Large intestine (tissue), 3 donors: ENCODE measurements at regions not wholly inside any gene's neighbourhood (a gene's known extent, or its start where the extent isn't known, plus 50 kb on each side); places are given as distances from the start of the nearest gene placed in this dataset.

Source experiments
- DNase-seq, 2 donors: peaks; one replicate each; pipeline versions ENCODE4 v3.0.0 to v3.0.0-alpha.2; 2013
- H3K27ac ChIP-seq: one replicate; pipeline ENCODE4 v1.5.1; 2013; ENCODE audit warnings: low read length
- H3K27me3 ChIP-seq: 2 replicates; pipeline ENCODE4 v1.6.1; 2013; ENCODE audit warnings: low read length; ENCODE audit not compliant: control insufficient read depth, insufficient read depth
- H3K36me3 ChIP-seq: 2 replicates; pipeline ENCODE4 v1.6.1; 2013; ENCODE audit warnings: low read length; ENCODE audit not compliant: control insufficient read depth, insufficient read depth
- H3K4me1 ChIP-seq: one replicate; pipeline ENCODE4 v1.6.1; 2013; ENCODE audit warnings: low read length; ENCODE audit not compliant: control insufficient read depth, insufficient read depth
- H3K4me3 ChIP-seq: one replicate; pipeline ENCODE4 v1.5.1; 2013; ENCODE audit warnings: low read length
- H3K9me3 ChIP-seq: one replicate; pipeline ENCODE4 v1.6.1; 2013; ENCODE audit warnings: mild to moderate bottlenecking, low read depth, low read length, moderate library complexity; ENCODE audit not compliant: control insufficient read depth
- WGBS: methylation state at CpG from one replicate; pipeline ENCODE4 v1.1.5; 2013; ENCODE audit warnings: low lambda C conversion rate; ENCODE audit not compliant: insufficient coverage; 5-methylcytosine and 5-hydroxymethylcytosine counted together

DNA sequence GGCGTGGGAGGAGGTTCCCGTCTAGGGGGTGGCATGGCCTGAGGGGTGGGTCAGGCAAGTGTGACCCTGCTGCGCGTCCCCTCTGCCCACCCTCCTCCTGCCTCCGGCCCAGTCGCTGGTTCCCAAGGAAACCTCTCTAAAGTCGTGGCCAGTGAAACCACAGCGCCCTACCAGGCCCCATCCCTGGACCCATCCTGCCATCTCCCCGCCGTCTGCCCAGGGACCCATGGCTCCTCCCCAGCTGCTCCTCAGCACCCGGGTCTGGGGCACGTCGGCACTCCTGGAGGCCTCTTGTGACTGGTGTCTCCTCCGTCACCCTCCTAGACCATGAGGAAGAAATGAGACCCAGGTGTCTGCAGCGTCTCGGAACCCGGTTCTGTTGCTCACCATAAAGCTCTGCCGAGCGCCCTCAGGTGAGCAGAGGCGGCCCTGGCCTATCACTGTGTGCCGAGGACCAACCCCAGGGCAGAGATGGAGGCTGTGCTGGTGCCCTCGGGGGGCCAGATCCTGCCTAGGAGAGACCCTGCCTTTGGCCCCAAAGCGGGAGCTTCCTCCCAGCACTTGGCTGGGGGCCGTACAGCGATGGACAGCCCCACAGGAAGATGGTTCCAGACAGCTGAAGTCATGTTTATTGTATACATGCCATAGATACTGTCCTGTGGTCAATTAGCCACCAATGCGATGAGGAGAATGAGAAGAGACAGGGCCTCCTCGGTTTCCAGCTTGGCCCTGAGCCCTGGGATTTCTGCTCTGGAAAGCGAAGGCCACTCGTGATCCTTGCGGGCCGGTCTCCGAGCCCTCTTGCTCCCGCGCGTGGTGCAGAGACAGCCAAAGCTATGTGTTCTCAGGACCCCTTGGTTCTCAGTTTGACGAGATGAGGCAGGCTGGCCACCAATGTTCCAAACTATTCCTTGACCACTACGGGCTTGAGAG is 222.5 kb upstream of the RTL1 start:
- Histone ChIP-seq H3K9me3 (no peaks in the 10 kb centered on the region), H3K27ac (no peak overlapping the region), H3K4me3 (no peak overlapping the region), H3K27me3 (peaks cover 9% of the 10 kb centered on the region), H3K4me1 (peaks cover 5% of the 10 kb centered on the region), H3K36me3 (no peaks in the 10 kb centered on the region)
- DNase-seq: peak in 1 of 2 donors; percentile 28
- WGBS: no CpG with 5 or more reads among the region's 37 CpGs

DNA sequence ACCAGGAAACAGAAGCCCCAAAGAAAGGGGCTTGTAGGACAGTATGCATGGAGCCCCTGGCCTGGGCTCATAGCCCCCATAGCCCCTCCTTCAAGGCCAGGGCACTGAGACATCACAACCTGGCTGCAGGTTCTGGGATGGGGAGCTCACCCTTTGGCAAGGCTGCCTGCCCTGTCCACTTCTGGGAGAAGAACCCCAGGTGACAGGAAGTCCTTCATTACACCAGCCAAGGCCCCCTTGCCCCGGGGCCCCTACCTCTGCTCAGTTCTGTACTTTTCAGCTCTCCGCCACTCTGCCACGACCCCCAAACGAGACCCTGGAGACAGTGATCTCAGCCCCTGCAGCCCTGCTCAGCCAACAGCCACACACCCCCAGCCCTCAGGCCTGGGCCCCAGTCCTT is 223.2 kb upstream of the RTL1 start:
- Histone ChIP-seq H3K36me3 (no peaks in the 10 kb centered on the region), H3K27ac (no peak overlapping the region), H3K9me3 (no peaks in the 10 kb centered on the region), H3K4me1 (peaks cover 5% of the 10 kb centered on the region), H3K27me3 (peaks cover 10% of the 10 kb centered on the region), H3K4me3 (no peak overlapping the region)
- no CpG with 5 or more reads among the region's 4 CpGs for WGBS
- no peak for DNase-seq

DNA sequence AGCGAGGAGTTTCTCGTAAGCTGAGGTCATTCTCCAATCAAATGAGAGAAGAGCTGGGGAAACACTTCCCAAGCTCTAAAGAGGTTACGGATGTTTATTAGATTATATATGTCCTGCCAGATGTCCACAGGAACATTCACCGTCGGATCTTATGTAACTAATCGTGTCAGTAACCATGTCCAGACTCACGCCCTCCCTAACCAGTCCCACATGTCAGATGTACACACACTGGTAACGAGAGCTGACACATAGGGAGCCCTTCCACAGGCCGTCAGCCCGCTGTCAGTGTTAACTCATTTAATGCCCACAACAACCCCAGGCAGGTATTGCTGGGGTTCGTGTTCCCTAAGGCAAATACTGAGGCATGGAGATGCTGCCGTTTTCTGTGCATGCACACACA is 223.7 kb upstream of the RTL1 start:
- H3K4me1 ChIP-seq: peaks cover 5% of the 10 kb centered on the region
- H3K27ac ChIP-seq: no peak overlapping the region
- H3K4me3 ChIP-seq: no peak overlapping the region
- no peaks in the 10 kb centered on the region for H3K9me3 ChIP-seq
- peak in 1 of 2 donors; percentile 35 for DNase-seq
- no peaks in the 10 kb centered on the region for H3K36me3 ChIP-seq
- peaks cover 15% of the 10 kb centered on the region for H3K27me3 ChIP-seq
- WGBS: 90% methylated on average over 2 of the region's 12 CpGs

DNA sequence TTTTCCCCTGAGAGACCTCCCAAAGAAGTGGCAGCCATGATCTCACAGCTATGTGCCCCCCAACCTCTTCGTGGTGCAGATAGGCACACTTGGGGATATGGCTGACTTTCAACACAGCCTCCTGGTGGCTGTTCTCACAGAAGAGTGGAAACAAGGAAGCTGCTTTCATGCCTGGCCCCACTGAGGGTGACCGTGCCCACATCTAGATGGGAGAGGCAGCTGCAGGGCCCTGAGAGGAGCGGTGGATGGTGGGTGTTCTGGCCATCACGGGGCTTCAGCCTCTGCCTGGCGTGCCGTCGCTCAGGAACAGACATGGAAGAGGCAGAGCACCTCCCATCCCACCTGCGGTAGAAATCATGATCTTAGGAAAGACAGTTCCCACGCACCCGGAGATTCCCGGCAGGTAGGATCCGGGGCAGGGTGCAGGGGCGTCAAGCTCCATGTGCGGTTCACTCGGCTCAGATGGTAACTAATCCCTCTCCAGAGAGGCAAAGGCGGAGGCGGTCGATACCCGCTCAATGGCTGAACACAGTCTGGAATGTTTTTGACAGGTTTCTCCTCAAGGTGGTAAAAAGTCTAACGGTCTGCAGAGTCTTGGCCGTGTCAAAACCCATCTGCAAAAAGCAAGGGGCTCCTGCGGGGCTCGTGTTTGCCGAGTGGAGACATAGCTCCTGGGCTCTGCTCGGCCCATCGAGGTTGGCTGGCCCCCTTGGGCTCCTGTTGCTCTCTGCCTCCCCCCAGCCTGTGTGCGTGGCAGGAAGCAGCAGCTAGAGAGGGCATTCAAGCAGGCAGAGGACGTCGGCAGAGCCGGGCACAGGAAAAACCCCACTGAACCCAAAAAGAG is 225.2 kb upstream of the RTL1 start:
- Histone ChIP-seq H3K4me3 (no peak overlapping the region), H3K4me1 (peaks cover 5% of the 10 kb centered on the region), H3K27me3 (peaks cover 15% of the 10 kb centered on the region), H3K9me3 (no peaks in the 10 kb centered on the region), H3K36me3 (no peaks in the 10 kb centered on the region), H3K27ac (no peak overlapping the region)
- WGBS: no CpG with 5 or more reads among the region's 30 CpGs
- no peak for DNase-seq

DNA sequence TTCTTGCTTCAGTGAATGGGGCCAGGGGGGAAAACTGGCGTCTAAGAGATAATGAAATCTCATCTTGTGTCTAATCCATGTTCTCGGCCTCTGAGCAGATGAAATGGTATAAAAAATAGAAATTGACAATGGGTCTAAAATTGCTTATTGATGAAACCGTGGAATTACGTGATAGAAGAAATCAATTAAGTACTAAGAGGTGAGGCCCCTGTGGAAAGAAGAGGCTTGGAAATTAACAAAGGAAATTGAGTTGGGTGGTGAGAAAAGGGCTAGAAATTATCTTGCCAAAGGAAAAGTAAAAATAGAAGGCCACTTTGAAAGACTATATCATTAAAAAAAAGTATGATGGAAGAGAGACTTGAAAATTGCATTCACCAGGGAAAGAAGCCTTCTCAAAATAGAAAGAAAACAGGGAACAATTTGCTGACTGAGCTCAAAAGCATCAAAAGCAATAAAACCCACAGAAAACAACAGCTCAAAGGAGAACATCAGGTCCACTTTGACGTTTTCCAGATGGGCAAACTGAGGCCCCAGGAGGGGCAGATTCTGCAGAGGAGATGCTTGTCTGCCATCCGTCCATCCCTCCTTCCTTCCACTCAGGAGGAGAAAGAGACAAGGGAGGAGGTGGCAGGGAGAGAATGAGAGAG is 226.1 kb upstream of the RTL1 start:
- peaks cover 5% of the 10 kb centered on the region for H3K4me1 ChIP-seq
- no peaks in the 10 kb centered on the region for H3K36me3 ChIP-seq
- WGBS: 61% methylated on average over 4 of the region's 6 CpGs
- H3K4me3 ChIP-seq: no peak overlapping the region
- DNase-seq: no peak
- H3K9me3 ChIP-seq: no peaks in the 10 kb centered on the region
- peaks cover 17% of the 10 kb centered on the region for H3K27me3 ChIP-seq
- no peak overlapping the region for H3K27ac ChIP-seq

DNA sequence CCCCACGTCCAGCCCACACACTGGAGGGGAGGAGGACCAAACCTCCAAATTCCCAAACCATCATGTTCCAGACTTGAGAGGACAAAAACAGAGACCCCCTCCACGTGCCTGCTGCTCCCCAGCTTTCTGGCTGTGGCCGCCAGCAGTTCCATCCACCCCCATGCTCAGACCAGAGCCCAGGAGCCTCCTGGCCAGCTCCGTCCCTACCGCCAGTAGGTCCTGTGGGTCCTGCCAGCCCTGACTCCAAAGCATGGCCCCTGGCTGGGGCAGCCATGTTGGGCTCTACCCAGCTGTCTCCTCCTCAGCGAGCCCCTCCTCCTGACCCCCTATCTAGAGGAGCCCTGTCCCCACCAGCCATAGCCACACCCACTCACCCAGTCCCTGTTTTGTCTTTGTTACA is 227.3 kb upstream of the RTL1 start:
- Histone ChIP-seq H3K9me3 (no peaks in the 10 kb centered on the region), H3K36me3 (no peaks in the 10 kb centered on the region), H3K4me1 (peaks cover 5% of the 10 kb centered on the region), H3K27ac (no peak overlapping the region), H3K4me3 (no peak overlapping the region), H3K27me3 (peaks cover 23% of the 10 kb centered on the region)
- no CpG with 5 or more reads among the region's 6 CpGs for WGBS
- DNase-seq: no peak

DNA sequence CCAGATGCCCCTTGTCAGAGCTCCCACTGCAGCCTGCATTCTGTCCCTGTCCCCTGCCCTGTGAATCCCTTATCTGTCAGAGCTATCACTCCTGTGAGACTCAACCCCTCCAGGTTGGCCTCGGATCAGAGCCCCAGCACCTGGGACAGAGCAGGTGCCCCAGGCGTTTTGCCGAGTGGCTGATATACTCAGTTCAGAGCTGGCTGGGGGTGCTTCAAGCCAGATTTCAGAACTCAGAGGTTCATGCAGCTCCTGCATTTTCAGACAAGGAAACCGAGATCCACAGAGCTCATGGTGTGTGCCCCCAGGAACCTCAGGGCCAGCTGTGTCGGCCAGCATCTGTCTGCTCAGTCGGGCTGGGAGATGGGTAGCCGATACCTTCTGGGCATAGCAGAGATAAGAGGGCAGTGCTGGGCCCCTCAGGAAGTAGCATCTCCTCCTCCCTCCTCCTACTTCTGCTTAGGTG is 228.0 kb upstream of the RTL1 start:
- H3K27ac ChIP-seq: no peak overlapping the region
- H3K27me3 ChIP-seq: peaks cover 23% of the 10 kb centered on the region
- H3K4me1 ChIP-seq: peaks cover 3% of the 10 kb centered on the region
- no peak overlapping the region for H3K4me3 ChIP-seq
- DNase-seq: no peak
- H3K36me3 ChIP-seq: no peaks in the 10 kb centered on the region
- no CpG with 5 or more reads among the region's 7 CpGs for WGBS
- H3K9me3 ChIP-seq: no peaks in the 10 kb centered on the region

DNA sequence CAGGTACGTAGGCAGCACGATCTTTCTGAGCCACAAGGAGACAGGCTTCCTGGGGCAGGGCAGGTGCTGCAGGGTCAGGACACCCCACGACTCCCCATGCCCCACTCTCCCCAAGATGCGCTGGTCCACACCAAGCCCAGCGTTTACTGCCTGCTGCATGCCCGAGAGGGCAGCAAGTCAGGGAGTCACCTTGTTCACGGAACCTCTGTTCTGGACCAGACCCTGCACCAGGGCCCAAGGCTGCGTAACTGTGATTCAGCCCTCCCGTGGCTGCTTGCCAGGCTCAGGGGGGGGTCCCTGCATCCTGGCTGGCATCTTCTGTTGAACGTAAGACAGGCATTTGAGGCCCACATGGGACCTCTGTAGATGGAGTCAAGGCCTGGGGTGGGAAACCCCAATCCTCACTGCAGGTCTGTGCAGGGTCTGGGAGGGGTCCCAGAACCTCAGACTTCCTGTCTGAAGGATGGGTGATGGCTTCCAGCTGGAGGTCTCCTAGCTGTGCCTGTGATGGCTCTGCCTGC is 228.6 kb upstream of the RTL1 start:
- WGBS: no CpG with 5 or more reads among the region's 10 CpGs
- Histone ChIP-seq H3K36me3 (no peaks in the 10 kb centered on the region), H3K27ac (no peak overlapping the region), H3K4me1 (no peaks in the 10 kb centered on the region), H3K9me3 (no peaks in the 10 kb centered on the region), H3K4me3 (no peak overlapping the region), H3K27me3 (peaks cover 23% of the 10 kb centered on the region)
- DNase-seq: no peak

DNA sequence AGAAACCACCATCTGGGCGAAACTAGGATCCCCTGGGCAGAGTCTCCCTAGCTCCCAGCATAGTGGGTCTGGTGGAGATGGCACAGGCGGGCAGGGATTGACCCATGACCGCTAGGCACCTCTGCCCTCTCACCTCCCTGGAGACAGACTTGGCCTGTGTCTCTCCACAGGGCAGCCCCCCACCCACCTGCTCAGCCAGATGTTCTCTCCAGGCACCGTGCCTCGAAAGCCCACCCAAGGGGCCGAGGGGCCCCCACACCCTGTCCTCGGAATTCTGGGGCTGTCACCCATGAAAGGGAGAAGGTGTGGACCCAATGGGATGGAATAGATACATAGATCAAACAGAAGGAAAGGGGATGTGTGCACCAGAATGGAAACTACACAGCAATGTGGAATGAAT is 229.1 kb upstream of the RTL1 start:
- no CpG with 5 or more reads among the region's 7 CpGs for WGBS
- H3K4me3 ChIP-seq: no peak overlapping the region
- H3K9me3 ChIP-seq: no peaks in the 10 kb centered on the region
- H3K27me3 ChIP-seq: peaks cover 23% of the 10 kb centered on the region
- no peak overlapping the region for H3K27ac ChIP-seq
- DNase-seq: no peak
- no peaks in the 10 kb centered on the region for H3K4me1 ChIP-seq
- no peaks in the 10 kb centered on the region for H3K36me3 ChIP-seq

DNA sequence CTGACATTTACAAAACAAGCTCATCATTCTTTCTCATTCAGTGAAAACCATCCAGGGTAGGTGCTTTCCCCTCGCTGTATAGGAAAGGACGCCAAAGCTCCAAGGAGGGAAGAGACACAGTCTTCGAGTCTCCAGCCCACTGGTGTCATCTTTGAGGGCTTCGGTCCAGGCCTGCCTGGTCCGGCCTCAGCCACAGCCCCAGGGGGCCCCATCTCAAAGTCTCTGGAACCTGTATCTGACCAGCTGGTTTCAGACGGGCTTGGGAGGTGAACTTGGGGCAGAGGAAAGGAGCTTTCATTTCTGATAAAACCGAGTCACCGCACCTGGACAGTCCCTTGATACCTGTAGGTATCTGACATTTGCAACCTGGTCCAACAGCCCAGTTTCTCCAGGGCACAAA is 229.5 kb upstream of the RTL1 start:
- DNase-seq: no peak
- H3K27me3 ChIP-seq: peaks cover 23% of the 10 kb centered on the region
- H3K4me1 ChIP-seq: no peaks in the 10 kb centered on the region
- WGBS: no CpG with 5 or more reads among the region's 8 CpGs
- no peaks in the 10 kb centered on the region for H3K36me3 ChIP-seq
- H3K4me3 ChIP-seq: no peak overlapping the region
- H3K27ac ChIP-seq: no peak overlapping the region
- no peaks in the 10 kb centered on the region for H3K9me3 ChIP-seq
